NCI-H69 (cell line): ENCODE measurements at regions not wholly inside any gene's neighbourhood (a gene's known extent, or its start where the extent isn't known, plus 50 kb on each side); places are given as distances from the start of the nearest gene placed in this dataset.

ENCODE experiments used
- DNase-seq: peaks from one replicate; lab custom pipeline; 2025; lab: John Stamatoyannopoulos, UW

- DNase-seq: peak; percentile 68
Measured at GRCh38 chr6:141677598-141678211, 455.0 kb upstream of the GJE1 start.

- peak; percentile 42 for DNase-seq
Measured at GRCh38 chr6:141675957-141676356, 456.8 kb upstream of the GJE1 start.

DNA sequence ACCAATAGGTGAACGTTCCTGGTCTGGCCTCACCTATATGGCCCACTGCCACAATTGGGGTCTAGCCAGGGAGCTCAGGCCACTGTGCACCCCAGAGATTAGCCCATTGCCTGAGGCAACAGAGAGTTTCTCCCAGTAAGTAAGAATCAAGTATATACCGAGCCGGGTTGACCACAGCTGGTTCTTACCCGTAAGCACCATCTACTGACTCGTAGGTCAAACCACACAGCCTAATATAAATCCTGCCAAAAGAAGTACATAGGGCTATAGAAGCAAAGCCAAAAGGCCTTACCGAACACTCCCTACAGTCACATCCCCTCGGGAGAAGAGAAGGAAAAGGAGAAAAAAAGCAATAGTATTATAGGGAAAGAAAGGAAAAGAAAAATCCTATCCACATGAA is 463.6 kb upstream of the GJE1 start:
- no peak for DNase-seq

GRCh38 chr6:141667580-141668309 is 465.0 kb upstream of the GJE1 start:
- DNase-seq: no peak

DNA sequence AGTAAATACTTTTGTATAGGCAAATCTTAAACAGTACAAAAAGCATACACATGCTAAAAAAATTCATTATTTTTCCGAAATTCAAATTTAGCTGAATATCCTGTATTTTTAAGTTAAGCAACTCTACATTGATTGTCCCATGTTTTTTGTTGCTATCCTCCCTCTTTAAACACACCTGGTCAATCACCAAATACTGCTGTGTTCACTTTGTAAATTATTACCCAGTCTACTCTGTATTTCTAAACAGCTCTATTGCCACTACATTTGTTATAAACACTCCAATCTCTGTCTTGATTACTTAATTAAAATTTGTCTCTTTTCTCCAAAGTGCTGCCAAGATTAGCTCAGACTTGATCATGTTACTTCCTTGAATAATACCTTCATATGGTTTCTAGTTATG is 466.5 kb upstream of the GJE1 start:
- DNase-seq: no peak

GRCh38 chr6:141664744-141665143 is 468.0 kb upstream of the GJE1 start:
- no peak for DNase-seq

- DNase-seq: no peak
Measured at GRCh38 chr6:141659582-141659981, 473.1 kb upstream of the GJE1 start.

DNA sequence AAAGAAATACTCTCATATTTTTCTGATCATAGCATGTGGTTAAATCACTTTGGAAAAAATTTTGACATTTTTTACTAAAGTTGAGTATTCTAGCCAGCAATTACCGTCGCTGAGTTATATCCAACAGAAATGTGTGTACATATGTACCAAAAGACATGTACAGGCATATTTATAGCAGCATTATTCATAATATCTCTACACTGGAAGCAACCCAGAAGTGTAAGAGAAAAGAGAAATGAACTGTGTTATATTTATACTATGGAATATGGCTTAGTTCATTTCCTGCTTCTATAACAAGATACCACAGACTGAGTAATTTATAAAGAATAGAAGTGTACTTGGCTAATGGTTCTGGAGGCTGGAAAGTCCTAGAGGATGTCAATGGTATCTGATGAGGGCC is 474.0 kb upstream of the GJE1 start:
- DNase-seq: no peak

- no peak for DNase-seq
Measured at GRCh38 chr6:141657812-141658211, 474.9 kb upstream of the GJE1 start.

GRCh38 chr6:141653590-141653989 is 479.1 kb upstream of the GJE1 start:
- DNase-seq: peak; percentile 75

DNA sequence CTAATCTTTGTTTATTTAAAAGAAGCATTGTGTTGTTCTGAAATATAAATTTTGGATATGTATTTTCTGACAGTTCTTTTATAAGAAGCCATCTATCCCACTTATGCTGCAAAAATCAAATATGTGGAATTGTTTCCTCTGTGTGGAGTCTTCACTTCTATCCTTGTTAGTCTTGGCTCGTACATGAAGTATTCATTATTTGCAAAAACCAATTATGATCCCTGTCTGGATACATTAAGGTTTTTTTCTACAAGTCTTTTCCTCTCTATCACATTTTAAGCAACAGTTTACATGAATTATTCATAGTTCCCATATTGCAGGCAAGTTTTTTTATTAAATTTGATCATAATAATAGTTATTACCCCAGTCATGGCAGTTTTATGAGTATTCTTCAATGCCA is 490.8 kb upstream of the GJE1 start:
- DNase-seq: no peak

DNA sequence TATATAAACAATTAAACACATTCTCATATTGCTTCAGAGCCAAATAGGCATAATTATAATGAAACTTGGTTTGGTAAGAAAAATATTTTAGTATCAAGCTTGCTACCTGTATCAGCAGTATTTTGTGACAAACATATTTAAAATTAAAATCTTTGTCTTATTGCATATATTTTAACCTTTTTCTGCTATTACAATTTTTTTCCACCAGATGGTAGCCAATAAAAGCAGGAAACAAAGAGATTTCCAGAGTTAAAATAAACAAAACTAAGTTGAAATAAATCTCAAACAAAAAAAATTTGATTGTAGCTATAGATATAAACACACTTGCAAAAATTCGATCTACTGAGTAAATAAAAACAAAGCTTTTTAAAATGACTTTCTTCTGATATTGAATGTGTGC is 491.3 kb upstream of the GJE1 start:
- no peak for DNase-seq

GRCh38 chr6:141635621-141636020 is 497.1 kb upstream of the GJE1 start:
- no peak for DNase-seq

- DNase-seq: no peak
Measured at GRCh38 chr6:141634269-141634668, 498.5 kb upstream of the GJE1 start.

DNA sequence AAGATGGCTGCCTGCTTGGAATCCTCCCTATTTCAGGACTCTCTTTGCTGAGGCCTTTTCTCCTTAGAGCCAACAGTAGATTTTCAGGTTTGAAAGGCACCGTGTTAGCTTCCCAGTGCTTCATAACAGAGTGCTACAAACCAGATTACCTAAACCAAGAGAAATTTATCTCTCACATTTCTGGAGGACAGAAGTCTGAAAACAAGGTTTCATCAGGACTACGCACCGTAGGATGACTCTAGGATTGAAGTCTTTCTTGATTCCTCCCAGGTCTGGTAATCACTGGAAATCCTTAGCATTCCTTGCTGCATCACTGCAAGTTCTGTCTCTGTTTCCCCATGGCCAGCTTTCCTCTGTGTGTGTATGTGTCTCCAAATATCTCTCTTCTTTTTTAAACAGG is 508.4 kb upstream of the GJE1 start:
- DNase-seq: no peak

- no peak for DNase-seq
Measured at GRCh38 chr6:141618180-141618581, 514.5 kb upstream of the GJE1 start.

DNA sequence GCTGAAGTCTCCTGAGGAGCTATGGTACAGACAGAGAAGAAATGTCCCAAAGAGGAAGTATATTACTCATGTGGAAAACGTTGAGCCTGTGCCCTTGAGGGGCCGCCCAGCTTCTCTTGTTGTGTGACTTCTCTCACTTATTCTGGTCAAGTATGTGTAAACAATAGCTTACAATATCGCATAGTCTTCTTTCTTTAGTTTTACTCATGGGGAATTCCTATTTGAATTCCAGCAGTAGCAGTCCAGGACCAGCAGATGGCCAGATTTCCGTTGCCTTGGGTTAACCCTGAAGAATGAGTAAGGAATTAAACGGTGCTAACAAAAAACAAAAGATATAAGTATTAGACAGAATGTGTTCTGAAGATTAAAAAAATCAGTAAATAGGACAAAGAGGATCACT is 522.0 kb upstream of the GJE1 start:
- DNase-seq: peak; percentile 10

DNA sequence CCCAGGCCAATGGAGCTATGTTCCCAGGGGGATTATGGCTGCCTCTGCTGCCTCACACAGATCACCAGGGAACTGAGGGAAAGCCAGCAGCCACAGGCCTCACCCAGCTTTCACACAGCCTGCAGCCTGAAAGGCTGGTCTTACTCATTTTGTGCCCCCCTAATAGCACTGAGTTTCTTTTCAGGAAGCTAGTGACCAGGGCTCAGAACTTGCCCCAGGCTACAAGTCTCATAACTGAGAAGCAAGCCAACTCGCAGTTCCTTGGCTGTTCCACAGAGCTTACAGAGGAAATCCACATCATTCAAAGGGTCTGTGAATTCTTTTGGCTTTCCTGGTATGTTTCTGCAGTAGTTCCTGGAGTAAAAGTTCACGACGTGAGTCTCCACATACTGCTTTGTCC is 524.8 kb upstream of the GJE1 start:
- no peak for DNase-seq

GRCh38 chr6:141598487-141598886 is 534.2 kb upstream of the GJE1 start:
- DNase-seq: no peak

- peak; percentile 12 for DNase-seq
Measured at GRCh38 chr6:141594874-141595273, 537.9 kb upstream of the GJE1 start.

DNA sequence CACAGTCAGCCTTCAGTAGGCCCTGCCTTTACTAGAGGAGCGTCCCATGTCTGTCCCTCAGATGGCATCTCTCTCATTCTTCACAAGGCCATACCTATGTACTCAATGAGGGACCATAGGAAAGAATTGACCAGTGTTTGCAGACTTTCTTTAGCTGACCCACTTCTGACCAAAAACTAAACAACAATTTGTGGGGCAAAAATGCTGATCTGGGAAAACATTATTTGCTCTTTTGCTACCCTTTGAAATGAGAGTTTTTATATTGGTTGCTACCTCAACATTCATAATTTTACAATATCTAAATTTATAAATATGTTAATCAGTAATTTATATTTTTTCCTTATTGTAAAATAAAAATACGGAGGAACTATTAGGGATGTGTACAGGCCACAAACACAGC is 539.4 kb upstream of the GJE1 start:
- no peak for DNase-seq

DNA sequence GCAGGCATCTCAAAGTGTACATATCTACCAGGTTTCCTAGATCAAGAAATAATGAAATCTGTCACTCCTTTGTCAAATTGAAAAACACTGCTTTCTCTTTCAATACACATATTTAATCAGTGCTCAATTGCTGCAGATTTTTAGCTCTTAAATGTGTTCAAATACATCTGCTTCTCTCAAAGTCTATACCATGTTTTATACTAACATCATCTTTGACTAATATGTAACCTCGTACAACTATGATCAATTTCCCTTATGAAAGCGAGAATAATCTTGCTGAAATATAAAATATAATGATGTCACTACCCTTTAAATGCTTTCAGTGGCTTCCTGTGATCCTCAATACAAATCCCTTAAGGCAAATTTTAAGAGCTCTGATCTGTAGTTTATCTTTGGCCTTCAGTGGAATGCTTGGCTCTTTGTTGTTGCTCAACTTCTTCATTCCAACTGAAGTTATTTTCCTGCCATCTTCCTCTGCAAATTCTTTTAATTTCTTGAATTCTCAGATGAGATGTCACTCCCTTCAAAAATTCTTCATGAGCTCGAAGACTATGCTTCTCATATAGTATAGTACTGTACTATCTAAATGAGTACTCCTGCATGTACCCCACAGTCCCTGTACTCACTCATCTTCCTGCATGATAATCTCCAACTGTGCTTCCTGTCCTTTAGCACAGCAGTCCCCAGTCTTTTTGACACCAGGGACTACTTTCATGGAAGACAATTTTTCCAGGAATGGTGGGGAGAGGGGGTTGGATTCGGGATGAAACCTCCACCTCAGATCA is 545.1 kb upstream of the GJE1 start:
- DNase-seq: no peak

DNA sequence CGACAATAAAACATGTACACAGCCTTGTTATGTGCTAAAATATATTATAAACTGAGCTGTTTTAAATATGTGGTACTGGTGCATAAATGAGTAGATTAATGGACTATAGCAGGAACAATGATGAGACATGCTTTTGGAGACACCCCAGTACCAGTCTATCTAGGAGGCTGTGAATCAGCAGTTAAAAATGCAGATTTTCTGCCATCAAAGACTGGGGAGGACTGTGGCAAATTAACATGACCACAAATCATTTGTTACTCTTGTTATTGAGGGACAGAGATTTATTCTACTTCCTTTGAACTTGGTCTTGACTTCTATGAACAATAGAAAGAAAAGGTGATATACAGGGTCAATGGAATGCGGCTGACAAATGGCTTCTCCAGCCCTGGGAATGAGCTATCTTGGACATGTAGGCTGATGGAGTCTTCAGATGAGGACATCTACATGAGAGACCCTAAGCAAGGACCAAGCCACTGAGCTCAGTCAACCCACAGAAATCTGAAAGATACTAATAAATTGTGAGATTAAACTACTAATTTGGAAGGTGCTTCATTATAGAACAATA is 551.7 kb upstream of the GJE1 start:
- no peak for DNase-seq
